ENCODE measurements at regions not wholly inside any gene's neighbourhood (a gene's known extent, or its start where the extent isn't known, plus 50 kb on each side); places are given as distances from the start of the nearest gene placed in this dataset.
"Not testable (repeated sequence)": the region's sequence is repeated elsewhere in the genome, so short reads cannot be mapped to it uniquely, and the experiment has no call there.

DNA sequence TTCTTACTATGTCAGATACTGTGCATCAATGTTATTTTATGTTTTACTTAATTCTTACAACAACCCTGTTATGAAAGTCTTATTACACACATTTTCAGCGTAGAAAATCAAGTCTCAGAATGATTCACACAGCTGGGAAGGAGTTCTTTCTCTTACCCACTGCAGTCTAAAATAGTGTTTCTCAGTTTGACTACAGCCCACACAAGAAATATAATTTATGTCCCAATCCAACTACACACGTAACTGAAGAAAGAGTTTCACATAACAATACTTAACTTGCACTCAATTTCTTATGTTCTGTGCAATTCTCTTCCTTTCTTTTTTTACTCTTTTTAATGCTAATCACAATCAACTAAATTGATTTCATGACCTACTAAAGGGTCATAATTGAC, 252.8 kb upstream of the ADGRL2 start:
- no peak for DNase-seq (ENCODE audit: low read depth in 3 of 3, low spot score in 2 of 3)

DNA sequence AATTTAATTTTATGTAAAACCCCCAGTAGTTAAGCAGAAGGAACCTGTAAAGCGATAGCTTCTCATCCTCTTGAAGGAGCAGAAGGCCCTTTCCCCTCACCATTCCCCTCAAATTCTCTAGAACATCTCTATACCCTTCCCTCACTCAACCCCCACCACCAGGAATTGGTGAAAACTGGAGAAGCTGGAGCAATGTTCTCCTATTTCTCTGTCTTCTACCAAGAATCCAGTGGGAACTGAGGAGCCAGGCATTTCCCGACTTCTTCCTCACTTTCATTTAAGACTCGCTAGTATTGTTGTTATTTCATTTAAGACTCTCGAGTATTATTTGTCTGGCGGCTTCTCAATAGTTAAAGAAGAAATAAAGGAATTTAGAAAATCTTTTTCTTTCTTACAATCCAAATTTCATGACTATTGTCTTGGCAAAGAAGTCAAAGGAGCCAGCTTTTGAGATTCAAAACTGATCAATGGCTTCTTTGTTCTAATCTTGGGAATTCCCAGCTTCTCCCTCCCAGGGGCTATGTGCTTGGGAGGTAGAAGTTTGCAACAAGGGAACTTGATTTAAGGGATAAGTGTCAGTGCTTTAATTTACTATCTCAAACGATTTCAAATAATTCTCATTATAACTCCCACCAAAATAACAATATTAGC, 253.3 kb upstream of the ADGRL2 start:
- no peak for DNase-seq (ENCODE audit: low read depth in 3 of 3, low spot score in 2 of 3)

DNA sequence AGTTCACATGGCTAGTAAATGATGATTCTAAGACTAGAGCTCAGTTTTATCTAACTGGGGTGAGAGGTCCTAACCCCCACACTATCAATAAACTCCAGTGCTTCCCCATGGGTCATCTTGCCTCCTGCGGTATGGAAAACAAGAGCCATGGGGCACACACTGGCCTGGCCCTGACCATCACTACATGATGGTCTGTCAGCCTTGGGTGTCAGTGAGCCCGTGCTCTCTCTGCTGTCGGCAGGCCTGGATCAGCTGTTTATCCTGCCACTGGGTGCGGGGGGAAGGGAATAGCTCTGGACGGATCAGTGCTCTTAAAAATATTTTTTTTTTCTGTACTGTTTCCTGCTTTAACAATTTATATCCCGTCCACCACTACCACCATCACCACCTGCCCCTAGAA, 255.0 kb upstream of the ADGRL2 start:
- no peak for DNase-seq (ENCODE audit: low read depth in 3 of 3, low spot score in 2 of 3)

DNA sequence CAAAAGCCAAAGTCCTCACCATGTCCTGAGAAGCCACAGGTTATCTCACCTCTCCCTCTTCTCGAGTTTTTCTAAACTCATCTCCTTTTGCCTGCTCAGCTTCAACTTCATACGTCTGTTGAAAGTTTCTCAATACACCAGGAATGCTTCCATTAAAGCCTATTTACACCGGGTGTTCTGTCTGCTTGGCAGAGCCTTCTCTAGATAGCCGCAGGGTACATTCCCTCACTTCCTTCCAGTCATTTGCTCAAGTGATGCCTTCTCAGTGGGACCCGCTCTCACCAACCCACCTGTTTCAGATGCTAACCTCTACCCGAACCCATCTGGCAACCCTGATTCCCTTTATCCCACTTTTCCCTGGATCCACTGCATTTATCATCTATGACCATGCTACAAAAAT, 257.0 kb upstream of the ADGRL2 start:
- DNase-seq (ENCODE audit: low read depth in 3 of 3, low spot score in 2 of 3) = no peak

DNA sequence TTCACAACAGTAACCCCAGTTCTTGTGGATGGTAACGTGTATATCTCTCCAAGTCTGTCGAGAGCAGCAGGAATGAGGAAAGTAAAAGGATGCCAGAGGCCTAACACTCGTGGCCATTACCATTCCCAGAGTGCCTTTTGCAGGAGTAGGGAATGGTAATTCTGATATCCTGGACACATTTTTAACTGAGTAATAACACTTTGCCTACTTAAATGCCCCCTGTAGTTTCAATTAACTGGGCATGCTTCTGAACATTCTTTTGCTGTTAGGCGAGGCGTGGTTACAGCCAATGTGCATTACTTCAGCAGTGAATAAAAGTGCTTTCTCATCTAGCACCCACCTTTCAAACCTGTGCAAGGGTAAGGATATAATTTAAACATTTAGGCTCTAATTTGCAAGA, 258.5 kb upstream of the ADGRL2 start:
- DNase-seq (ENCODE audit: low read depth in 3 of 3, low spot score in 2 of 3) = no peak

DNA sequence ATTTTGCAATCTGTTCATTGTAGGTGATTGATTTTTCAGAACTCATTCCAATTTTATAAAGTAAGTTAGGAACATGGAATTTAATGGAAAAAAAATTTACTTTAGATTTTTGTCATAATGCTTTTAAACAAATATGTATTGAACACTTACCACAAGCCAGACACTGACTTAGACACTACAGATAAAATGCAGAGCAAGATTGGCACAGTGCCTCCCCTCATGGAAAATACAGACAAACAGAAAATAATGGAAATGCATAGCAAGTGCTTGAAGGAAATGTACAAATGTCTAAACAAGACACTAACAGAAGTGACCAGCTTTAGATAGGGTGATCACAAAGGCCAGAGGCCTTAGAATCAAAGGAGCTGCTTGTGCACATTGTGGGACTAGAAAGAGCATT, 260.5 kb upstream of the ADGRL2 start:
- DNase-seq (ENCODE audit: low read depth in 3 of 3, low spot score in 2 of 3) = no peak

DNA sequence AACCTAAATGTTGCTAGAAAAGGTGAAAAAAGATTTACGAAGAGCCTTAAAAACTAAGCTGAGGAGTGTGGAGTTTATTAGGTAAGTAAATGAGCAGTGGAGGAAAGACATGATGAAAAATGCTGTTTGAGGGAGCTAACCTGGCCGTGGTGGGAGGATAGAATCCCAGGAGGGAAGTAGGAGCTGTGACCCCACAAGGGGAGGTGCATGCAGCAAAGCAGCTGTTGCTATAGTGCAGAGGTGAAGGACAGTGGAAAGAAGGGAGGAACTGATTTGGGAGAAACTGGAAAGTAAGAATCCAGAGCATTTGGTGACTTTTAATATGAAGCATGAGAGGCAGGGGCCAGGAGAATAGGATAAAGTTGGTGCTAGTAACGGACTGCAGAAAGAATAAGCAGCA, 271.7 kb upstream of the ADGRL2 start:
- no peak for DNase-seq (ENCODE audit: low read depth in 3 of 3, low spot score in 2 of 3)

DNA sequence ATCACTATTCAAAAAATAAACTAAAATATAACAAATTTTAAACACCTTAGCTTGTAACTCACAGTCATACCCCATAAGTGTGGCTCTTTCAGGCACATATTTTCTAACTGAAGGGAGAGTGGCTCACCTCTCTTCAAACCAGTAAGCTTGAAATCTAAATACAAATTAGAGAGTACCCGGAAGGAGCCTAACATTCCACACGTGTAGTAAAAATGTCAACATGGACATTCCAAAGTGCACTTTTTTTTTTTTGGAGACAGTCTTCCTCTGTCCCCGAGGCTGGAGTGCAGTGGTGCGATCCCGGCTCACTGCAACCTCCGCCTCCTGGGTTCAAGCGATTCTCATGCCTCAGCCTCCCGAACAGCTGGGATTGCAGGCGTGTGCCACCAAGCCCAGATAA, 275.6 kb upstream of the ADGRL2 start:
- DNase-seq (ENCODE audit: low read depth in 3 of 3, low spot score in 2 of 3) = no peak

DNA sequence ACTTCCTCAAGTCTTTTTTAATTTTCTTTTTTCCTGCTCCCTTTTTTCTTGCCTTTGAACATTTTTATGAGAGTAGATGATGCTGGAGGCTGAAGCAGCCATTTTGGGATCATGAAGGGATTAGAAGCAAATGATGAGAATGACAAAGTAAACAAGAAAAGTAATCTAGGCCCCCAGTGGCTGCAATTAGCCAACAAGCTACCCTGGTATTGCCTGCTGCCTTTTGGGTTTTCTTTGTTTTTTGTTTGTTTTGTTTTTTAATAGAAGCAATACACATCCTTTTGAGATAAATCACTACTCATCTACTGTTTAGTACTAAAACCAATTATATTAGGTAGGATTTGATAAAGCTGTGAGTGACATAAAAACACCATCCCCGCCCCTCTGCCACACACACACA, 280.7 kb upstream of the ADGRL2 start:
- no peak for DNase-seq (ENCODE audit: low read depth in 3 of 3, low spot score in 2 of 3)

DNA sequence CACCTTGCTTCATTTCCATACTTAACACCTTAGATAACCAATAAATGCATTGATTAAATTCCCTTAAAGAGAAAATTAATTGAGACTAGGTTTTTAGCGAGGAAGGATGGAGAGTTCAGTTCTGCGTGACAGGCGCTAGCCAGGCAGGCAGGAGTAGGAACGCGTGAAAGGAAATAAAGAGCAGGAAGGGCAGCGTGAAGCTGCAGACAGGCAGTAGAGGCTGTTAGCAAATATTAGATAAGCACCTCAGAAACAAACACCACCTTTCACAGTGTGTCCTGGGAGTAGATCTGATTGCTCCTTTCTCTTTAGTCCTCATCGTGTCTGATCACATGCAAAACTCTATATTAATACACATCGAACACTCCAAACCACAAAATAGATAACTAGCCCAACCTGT, 282.7 kb upstream of the ADGRL2 start:
- no peak for DNase-seq (ENCODE audit: low read depth in 3 of 3, low spot score in 2 of 3)

DNA sequence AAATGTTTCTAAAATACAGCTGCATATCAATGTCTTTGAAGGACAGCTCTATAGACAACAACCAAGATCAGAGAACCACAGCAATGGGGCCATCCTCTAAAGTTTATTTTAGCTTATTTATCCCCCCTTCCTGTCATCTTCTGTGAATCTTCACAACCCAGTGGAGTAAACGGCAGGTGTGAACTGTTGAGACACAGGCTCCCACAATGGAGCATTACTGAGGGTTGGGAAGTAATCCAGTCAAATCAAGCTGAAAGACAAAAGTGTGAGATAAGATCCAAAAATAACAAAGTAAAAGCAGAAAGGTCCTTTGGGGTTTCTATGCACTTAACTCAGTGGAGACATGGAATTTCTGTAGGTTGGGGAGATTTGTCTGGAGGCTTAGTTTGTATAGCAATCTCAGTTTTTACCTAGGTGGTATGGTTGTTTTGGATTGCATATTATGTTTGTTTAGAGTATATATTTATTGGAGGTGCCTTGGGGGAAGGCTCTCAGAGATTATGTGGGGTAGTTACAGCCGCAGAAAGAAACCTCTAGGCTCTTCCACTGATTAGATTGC, 286.9 kb upstream of the ADGRL2 start:
- no peak for DNase-seq (ENCODE audit: low read depth in 3 of 3, low spot score in 2 of 3)

DNA sequence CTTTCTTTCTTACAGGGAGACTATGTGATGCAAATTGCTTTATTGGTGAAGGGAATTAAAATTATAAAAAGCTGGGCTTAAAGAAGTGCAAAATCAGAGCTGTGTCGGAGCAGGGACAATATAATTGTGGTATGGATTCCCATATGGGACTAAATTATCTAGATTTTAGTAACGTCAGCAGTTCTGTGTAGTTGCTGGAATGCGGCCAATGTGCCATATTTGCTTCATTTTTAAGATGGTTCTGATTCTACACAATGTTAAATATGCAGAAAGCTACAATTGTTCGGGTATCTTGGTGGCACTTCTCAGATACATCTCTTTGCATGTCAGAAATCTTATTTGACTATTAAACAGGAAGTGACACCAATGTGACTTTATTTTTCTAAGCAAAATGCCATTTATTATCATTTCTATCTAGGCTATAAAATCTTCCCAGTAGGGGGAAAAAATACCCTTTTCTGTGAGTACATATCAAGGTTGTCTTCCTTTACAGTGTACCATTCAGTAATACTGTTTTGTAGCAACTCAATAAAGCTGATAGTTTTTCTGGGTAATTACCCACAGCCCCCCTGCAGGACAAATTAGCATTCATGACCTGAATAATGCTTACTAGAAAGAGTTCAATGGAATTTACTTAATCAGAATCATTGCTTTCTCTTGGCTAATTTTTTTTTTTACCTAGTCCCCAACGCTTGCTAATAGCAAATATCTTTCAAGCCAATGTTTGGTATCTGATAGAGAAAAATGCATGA, 288.3 kb upstream of the ADGRL2 start:
- DNase-seq (ENCODE audit: low read depth in 3 of 3, low spot score in 2 of 3) = no peak

DNA sequence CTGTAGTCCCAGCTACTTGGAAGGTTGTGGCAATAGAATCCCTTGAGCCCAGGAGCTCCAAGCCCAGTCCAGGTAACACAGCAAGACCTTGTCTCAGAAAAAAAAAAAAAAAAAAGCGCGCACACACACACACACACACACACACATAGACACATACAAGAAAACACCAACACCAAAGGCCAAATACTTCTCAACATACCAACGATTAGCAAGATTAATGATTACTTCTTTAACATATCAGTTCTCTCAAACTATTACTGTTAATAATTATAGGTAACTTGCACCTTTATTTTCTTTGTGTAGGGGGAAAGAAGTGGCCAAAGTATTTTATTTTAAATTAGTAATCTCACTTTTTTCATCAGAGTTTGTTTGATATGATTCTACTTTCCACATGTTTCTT, 289.5 kb upstream of the ADGRL2 start:
- no peak for DNase-seq (ENCODE audit: low read depth in 3 of 3, low spot score in 2 of 3)

DNA sequence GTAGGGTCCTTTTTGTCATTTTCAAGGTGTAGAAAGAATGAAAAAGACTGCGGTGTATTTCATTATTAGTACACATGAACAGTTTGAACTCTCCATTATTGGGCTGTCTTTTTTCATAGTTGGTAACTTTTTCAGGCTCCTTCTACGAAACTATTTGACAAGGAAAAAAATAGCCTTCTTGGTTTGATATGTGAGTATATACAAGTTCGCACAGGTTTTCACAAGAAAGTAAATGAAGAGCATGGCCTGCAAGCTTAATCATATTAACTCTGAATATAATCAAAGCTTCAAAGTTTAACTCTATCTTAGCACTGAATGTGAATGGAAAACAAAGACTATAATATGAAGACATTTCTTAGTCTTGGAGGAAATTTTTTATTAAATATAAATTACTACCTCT, 290.0 kb upstream of the ADGRL2 start:
- no peak for DNase-seq (ENCODE audit: low read depth in 3 of 3, low spot score in 2 of 3)

DNA sequence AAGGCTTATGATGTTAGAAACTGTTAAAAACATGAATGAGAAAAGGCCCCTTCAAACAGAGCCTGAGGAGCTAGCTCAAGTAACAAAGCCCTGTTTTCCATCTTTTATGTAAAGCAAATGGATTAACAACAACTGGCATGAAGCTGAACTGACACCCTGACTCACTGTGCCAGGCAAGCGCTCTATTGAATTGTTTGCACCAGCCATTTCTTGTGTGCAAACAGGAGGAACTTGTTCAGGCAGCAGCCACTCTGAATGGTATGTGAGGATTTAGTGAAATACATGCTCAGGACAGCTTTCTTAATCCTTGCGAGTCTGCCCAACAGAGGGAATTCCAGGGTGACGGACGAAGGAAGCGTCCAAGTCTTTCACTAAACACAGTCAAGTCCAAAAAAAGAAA, 291.1 kb upstream of the ADGRL2 start:
- DNase-seq (ENCODE audit: low read depth in 3 of 3, low spot score in 2 of 3) = no peak

DNA sequence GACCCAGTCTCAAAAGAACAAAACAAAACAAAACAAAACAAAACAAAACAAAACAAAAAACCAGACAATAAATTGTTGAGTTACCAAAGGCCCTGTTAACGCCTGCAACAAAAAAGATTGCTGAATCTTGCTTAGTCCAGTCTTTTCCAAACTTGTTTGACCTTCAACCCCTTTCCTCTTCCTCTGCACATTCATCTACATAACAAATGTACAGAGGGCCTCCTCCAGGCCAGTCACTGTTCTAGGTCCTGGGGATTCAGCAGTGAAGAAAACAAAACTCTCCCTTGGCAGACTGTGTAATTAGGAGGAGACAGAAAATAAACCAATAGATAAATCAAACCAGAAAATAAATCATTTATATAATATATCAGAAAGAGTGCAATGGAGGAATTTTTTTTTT, 294.0 kb upstream of the ADGRL2 start:
- DNase-seq (ENCODE audit: low read depth in 3 of 3, low spot score in 2 of 3) = no peak

DNA sequence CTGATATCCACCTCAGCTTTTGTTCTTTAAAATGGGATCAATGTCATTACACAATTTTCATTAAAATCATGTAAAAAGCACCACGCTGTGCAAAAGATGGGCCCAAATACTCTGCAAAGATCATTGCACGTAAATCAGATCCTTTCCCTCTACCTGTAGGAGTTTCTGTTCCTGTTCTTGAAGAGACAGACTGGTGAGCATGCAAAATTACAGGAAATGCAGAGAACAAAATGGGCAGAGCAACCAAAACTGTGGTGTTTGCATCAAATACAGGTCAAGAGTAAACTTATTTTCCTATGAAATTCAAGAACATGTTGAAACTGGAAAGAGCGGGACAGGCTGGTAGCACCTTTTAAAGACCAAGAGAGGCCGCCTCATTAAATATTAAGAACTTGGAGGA, 294.9 kb upstream of the ADGRL2 start:
- no peak for DNase-seq (ENCODE audit: low read depth in 3 of 3, low spot score in 2 of 3)

DNA sequence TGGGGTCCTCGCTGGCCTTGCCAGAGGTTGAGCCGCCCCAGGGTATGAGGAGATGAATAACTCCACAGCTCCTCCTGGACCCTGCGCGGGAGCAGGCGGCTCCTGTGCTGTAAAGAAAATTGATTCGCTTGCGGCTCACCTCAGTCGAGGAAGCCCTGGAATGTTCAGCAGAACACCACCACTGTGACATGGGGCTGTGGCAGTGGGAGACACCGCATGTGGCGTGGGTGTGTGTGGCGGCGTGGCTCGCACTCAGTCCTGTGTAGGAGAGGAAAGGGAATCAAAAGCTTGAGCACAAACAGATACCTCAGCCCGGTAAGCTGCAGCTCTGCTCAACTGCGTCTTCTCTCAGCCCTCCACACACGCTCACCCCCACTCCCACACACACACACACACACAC, 295.9 kb upstream of the ADGRL2 start:
- DNase-seq (ENCODE audit: low read depth in 3 of 3, low spot score in 2 of 3) = not testable (repeated sequence)

DNA sequence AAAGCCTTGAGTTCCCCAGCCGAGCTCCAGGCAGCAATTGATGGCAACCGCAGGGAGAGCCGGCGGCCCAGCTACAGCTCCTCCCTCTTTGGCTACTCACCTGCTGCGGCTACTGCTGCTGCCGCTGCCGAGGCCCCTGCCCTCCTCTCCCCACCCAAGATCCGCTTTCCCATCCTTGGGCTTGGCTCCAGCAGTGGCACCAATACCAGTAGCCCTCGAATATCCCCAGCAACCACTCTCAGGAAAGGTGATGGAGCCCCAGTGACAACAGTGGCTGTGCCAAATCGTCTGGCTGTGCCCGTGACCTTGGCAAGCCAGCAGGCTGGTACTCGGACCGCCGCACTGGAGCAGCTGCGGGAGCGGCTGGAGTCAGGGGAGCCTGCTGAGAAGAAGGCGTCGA, 298.0 kb upstream of the ADGRL2 start:
- not testable (repeated sequence) for DNase-seq (ENCODE audit: low read depth in 3 of 3, low spot score in 2 of 3)

DNA sequence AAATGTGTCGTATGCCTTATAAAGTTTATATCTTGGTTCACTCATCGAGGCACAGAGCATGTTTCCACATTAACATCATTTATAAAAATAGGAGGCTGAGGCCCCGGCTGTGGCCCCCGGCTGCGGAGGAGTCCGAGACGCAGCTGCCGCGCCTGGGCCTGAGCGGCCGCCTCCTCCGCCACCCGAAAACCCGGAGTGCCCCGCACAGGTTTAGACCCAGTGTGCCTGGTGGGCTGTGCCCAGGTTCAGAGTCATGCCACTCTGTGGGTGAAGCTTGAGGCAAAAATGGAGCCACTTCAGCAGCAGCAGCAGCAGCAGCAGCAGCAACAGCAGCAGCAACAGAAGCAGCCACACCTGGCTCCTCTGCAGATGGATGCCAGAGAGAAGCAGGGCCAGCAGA, 299.2 kb upstream of the ADGRL2 start:
- DNase-seq (ENCODE audit: low read depth in 3 of 3, low spot score in 2 of 3) = not testable (repeated sequence)

DNA sequence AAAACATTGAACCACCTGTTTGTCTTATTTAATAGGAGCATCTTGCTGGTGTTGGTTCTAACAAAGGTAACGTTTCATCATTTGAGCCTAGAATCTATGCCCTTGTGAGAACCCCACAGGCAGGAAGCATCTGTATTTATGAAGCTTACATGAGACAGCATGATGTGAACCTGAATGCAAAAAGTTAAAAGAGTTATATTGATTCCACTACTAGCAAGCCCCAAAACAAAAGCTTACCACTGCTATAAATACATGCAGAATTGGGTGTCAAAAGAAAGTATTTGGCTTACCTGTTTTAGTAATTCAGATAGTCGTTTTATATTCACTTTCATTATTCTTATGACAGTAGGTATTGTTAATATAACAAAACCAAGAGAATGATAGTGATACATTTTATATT, 301.2 kb upstream of the ADGRL2 start:
- no peak for DNase-seq (ENCODE audit: low read depth in 3 of 3, low spot score in 2 of 3)

Data from right renal cortex interstitium (tissue), 3 donors.